ENCODE measurements at regions not wholly inside any gene's neighbourhood (a gene's known extent, or its start where the extent isn't known, plus 50 kb on each side); places are given as distances from the start of the nearest gene placed in this dataset.

DNA sequence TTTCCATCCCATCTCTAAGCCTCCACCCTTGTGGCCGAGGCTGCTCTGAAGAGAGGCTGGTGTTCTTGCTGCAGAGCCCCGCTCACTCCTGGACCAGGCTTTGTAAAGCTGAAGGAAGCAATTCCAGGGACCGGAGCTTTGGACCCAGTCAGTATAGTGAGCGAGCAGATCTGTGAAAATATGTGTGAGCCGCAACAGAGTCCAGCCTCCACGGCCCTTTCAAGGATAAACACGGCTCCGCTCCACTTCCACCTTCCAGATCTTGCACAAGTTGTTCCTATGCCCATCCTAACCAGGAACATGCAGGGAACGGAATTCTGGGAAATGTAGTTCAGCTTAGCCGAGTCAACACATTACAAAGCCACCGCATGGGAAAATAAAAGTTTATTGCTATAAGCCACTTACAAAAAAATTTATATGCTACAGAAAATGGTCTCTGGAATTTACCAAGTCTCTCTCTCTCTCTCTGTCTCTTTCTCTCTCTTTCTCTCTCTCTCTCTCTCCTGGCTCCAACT lies 151.7 kb upstream of the ZNF521 start:
- Histone ChIP-seq H3K9ac (peak overlapping the region; percentile 32; the same call in 1 of the 2 replicates), H2AFZ (peak overlapping the region; percentile 87), H3K27ac (no peak overlapping the region), H3K4me2 (ENCODE audit: unreplicated experiment) (peak overlapping the region; percentile 85), H3K79me2 (ENCODE audit: insufficient read depth) (no peaks in the 10 kb centered on the region), H3K36me3 (ENCODE audit: low read depth) (no peaks in the 10 kb centered on the region), H3K4me1 (ENCODE audit: insufficient read depth) (no peaks in the 10 kb centered on the region), H3K4me3 (peak overlapping the region; percentile 72), H3K9me2 (ENCODE audit: insufficient read depth) (no peaks in the 10 kb centered on the region), H3F3A (ENCODE audit: insufficient read depth) (no peaks in the 10 kb centered on the region), H3K27me3 (replicated peaks; ENCODE audit: insufficient read depth) (0 out of 2 replicates have a peak, but pooled peaks cover 8% of the 10 kb centered on the region), H3K9me3 (ENCODE audit: low read depth) (no peaks in the 10 kb centered on the region), H4K20me1 (ENCODE audit: insufficient read depth) (no peaks in the 10 kb centered on the region)
- in situ Hi-C loops (cut with MboI) = no loop called here
- DNase-seq = peak; percentile 77
- 0 to 1% methylated on average over 11 of the region's 11 CpGs for WGBS, 2 experiments (ENCODE audit: low coverage in 1 of 2, low lambda C conversion rate in 2 of 2, missing lambda C conversion rate in 2 of 2)
- TF ChIP-seq EZH2 (IDR thresholded peaks at IDR 0.05; ENCODE audit: insufficient read depth, poor library complexity, severe bottlenecking) (no peak), EZH2phosphoT487 (IDR thresholded peaks at IDR 0.05; ENCODE audit: insufficient read depth, low read depth) (no peak)

DNA sequence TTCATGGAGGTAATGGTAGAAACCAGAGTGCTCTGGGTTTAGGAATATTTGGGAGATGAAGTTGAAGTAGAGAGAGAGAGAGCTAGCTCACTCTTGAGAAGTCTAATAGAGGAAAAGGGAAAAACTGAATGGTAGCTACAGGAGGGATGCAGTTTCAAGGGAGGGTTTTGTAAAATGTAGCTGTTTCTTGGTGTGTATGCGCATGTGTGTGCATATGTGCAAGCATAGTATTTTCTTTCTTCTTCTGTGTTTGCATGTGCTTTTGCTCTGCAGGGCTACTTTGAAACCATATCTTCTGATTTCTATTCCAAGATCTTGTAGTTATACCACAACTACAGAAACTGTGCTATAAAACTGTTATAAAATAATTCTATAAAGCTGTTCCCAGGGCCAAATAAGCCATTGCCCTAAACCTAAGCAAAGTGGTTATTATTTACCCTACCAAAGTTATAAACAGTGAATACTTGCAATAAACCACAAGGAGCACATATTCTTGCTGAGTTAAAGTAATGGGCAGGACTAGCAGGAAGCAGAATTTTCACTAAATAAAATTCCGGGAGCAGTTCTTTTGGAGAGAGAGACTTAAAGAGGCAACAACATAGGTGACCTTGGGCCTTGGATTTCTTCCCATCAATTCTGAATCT lies 145.3 kb upstream of the ZNF521 start:
- H3K9me3 ChIP-seq (ENCODE audit: low read depth) = no peaks in the 10 kb centered on the region
- 91 to 92% methylated on average over 2 of the region's 2 CpGs for WGBS, 2 experiments (ENCODE audit: low coverage in 1 of 2, low lambda C conversion rate in 2 of 2, missing lambda C conversion rate in 2 of 2)
- H3K4me1 ChIP-seq (ENCODE audit: insufficient read depth) = no peaks in the 10 kb centered on the region
- H3K79me2 ChIP-seq (ENCODE audit: insufficient read depth) = no peaks in the 10 kb centered on the region
- no peak overlapping the region for H3K4me2 ChIP-seq (ENCODE audit: unreplicated experiment)
- H3K27me3 ChIP-seq (replicated peaks; ENCODE audit: insufficient read depth) = no peaks in the 10 kb centered on the region; the same call in 1 of the 2 replicates
- H3K4me3 ChIP-seq = no peak overlapping the region
- no peaks in the 10 kb centered on the region for H4K20me1 ChIP-seq (ENCODE audit: insufficient read depth)
- H3K9me2 ChIP-seq (ENCODE audit: insufficient read depth) = no peaks in the 10 kb centered on the region
- no peak overlapping the region for H2AFZ ChIP-seq
- H3F3A ChIP-seq (ENCODE audit: insufficient read depth) = no peaks in the 10 kb centered on the region
- no peak overlapping the region for H3K27ac ChIP-seq
- DNase-seq = no peak
- no peaks in the 10 kb centered on the region for H3K36me3 ChIP-seq (ENCODE audit: low read depth)
- no peak overlapping the region for H3K9ac ChIP-seq
- in situ Hi-C loops (cut with MboI) = no loop called here
- TF ChIP-seq EZH2phosphoT487 (IDR thresholded peaks at IDR 0.05; ENCODE audit: insufficient read depth, low read depth) = no peak
- TF ChIP-seq EZH2 (IDR thresholded peaks at IDR 0.05; ENCODE audit: insufficient read depth, poor library complexity, severe bottlenecking) = no peak

DNA sequence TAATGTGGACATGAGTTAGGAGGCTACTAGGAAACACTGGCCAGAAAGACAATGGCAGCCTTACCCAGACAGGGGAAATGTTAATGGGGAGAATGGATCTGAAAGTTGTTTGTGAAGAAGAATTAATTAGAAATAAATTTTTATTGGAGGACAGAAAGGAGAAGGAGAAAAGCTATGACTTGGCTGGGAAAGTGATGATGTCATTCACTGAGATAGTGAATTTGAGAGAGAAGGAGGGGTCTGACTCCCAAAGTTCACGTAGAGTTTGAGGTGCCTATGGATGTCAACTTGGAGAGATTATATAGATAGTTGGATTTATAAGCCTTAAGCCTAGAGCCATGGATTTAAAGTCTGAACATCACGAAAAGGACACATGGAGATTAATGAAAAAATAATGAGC lies 144.6 kb upstream of the ZNF521 start:
- no peak overlapping the region for H3K27ac ChIP-seq
- H3K9me3 ChIP-seq (ENCODE audit: low read depth) = no peaks in the 10 kb centered on the region
- no peak overlapping the region for H3K4me2 ChIP-seq (ENCODE audit: unreplicated experiment)
- no peaks in the 10 kb centered on the region for H3K4me1 ChIP-seq (ENCODE audit: insufficient read depth)
- H4K20me1 ChIP-seq (ENCODE audit: insufficient read depth) = no peaks in the 10 kb centered on the region
- H3F3A ChIP-seq (ENCODE audit: insufficient read depth) = no peaks in the 10 kb centered on the region
- no peak overlapping the region for H3K4me3 ChIP-seq
- H3K36me3 ChIP-seq (ENCODE audit: low read depth) = no peaks in the 10 kb centered on the region
- H3K9me2 ChIP-seq (ENCODE audit: insufficient read depth) = no peaks in the 10 kb centered on the region
- 21 to 30% methylated on average over 2 of the region's 2 CpGs for WGBS, 2 experiments (ENCODE audit: low coverage in 1 of 2, low lambda C conversion rate in 2 of 2, missing lambda C conversion rate in 2 of 2)
- in situ Hi-C loops (cut with MboI) = no loop called here
- no peak overlapping the region for H2AFZ ChIP-seq
- TF ChIP-seq EZH2 (IDR thresholded peaks at IDR 0.05; ENCODE audit: insufficient read depth, poor library complexity, severe bottlenecking) = no peak
- no peak for TF ChIP-seq EZH2phosphoT487 (IDR thresholded peaks at IDR 0.05; ENCODE audit: insufficient read depth, low read depth)
- H3K79me2 ChIP-seq (ENCODE audit: insufficient read depth) = no peaks in the 10 kb centered on the region
- H3K27me3 ChIP-seq (replicated peaks; ENCODE audit: insufficient read depth) = no peaks in the 10 kb centered on the region; the same call in 1 of the 2 replicates
- no peak for DNase-seq
- no peak overlapping the region for H3K9ac ChIP-seq

DNA sequence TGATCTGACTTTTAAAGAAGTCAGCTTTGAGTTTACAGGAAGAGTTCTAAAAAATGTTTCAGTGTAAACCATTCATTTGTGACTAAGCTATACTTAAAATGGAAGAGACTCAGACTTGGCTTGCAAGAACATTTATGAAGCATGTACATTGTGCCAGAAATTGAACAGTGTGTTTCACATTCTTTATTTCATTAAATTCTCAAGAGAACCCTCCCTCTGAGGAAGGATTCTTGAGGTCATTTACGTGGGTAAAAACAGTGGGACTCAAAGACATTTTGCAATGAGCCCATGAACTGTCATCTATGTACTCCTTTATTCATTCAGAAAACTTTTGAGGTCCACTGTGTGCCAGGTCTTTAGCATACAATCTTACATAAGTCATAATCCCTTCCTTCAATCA lies 143.6 kb upstream of the ZNF521 start:
- 0 to 2% methylated on average over 1 of the region's 1 CpG for WGBS, 2 experiments (ENCODE audit: low coverage in 1 of 2, low lambda C conversion rate in 2 of 2, missing lambda C conversion rate in 2 of 2)
- Histone ChIP-seq H3K36me3 (ENCODE audit: low read depth) (no peaks in the 10 kb centered on the region), H4K20me1 (ENCODE audit: insufficient read depth) (no peaks in the 10 kb centered on the region), H3K4me1 (ENCODE audit: insufficient read depth) (no peaks in the 10 kb centered on the region), H3K79me2 (ENCODE audit: insufficient read depth) (no peaks in the 10 kb centered on the region), H2AFZ (no peak overlapping the region), H3K4me2 (ENCODE audit: unreplicated experiment) (no peak overlapping the region), H3K27me3 (replicated peaks; ENCODE audit: insufficient read depth) (peaks cover 3% of the 10 kb centered on the region; the same call in 1 of the 2 replicates), H3K9me3 (ENCODE audit: low read depth) (no peaks in the 10 kb centered on the region), H3F3A (ENCODE audit: insufficient read depth) (no peaks in the 10 kb centered on the region), H3K9me2 (ENCODE audit: insufficient read depth) (no peaks in the 10 kb centered on the region), H3K9ac (no peak overlapping the region), H3K4me3 (no peak overlapping the region), H3K27ac (no peak overlapping the region)
- in situ Hi-C loops (cut with MboI) = no loop called here
- no peak for TF ChIP-seq EZH2phosphoT487 (IDR thresholded peaks at IDR 0.05; ENCODE audit: insufficient read depth, low read depth)
- DNase-seq = no peak

Measured in GM23248 (cell line).